Panc1 (cell line): ENCODE measurements at regions not wholly inside any gene's neighbourhood (a gene's known extent, or its start where the extent isn't known, plus 50 kb on each side); places are given as distances from the start of the nearest gene placed in this dataset.

Experiments
- POLR2AphosphoS5 ChIP-seq: IDR thresholded peaks from 2 replicates; pipeline ENCODE4 v1.6.1; 2012; ENCODE audit warnings: mild to moderate bottlenecking, low read depth, low read length, moderate library complexity
- TF ChIP-seq, protein P1 (sequence below): fragments of 450-650 bp; IDR thresholded peaks from 2 replicates; pipeline ENCODE4 v1.5.1; 2017; ENCODE audit warnings: mild to moderate bottlenecking

DNA sequence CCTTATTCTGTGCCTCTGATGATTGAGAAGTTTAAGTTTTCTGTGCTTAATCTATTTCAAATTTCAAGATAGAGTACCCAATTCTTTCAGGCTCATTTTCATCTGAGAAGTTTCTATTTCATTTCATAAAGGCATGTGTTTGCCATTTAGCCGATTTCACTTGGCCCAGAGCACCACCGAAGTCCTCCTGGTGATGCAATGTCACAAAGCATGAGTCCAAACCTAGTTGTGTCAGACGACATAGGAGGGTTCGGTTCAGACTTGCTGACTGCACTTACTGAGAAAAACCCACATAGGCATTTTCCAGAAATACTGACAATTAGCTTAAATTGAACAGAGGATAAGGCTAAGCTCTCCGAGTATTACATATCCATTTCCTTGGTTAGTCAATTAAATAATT lies 152.4 kb upstream of the FAR2 start:
- TF ChIP-seq POLR2AphosphoS5 = no peak
- TF ChIP-seq, protein P1, sequence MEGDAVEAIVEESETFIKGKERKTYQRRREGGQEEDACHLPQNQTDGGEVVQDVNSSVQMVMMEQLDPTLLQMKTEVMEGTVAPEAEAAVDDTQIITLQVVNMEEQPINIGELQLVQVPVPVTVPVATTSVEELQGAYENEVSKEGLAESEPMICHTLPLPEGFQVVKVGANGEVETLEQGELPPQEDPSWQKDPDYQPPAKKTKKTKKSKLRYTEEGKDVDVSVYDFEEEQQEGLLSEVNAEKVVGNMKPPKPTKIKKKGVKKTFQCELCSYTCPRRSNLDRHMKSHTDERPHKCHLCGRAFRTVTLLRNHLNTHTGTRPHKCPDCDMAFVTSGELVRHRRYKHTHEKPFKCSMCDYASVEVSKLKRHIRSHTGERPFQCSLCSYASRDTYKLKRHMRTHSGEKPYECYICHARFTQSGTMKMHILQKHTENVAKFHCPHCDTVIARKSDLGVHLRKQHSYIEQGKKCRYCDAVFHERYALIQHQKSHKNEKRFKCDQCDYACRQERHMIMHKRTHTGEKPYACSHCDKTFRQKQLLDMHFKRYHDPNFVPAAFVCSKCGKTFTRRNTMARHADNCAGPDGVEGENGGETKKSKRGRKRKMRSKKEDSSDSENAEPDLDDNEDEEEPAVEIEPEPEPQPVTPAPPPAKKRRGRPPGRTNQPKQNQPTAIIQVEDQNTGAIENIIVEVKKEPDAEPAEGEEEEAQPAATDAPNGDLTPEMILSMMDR = no peak
